Endothelial cell of umbilical vein (primary cell): ENCODE measurements at regions not wholly inside any gene's neighbourhood (a gene's known extent, or its start where the extent isn't known, plus 50 kb on each side); places are given as distances from the start of the nearest gene placed in this dataset.

Source experiments
- BruUV-seq: library from RNA; stranded (reverse); fragments of 400-500 nt; replicated peaks from 2 replicates; lab custom pipeline; 2021; lab: Mats Ljungman, UMichigan
- CTCF ChIA-PET: fragments of 300-600, 350-600 bp; sonication (Branson Sonifier 250); formaldehyde crosslinking; loops from one replicate; lab custom pipeline; 2021; ENCODE audit warnings: antibody characterized with exemption, inconsistent platforms; lab: Charles Lee
- POLR2A ChIA-PET: fragments of 300-600, 350-600 bp; sonication (Branson Sonifier 250); formaldehyde crosslinking; loops from one replicate; lab custom pipeline; 2021; ENCODE audit warnings: antibody characterized with exemption, inconsistent platforms; lab: Charles Lee
- DNase-seq: peaks from one replicate; pipeline ENCODE4 v3.0.0-alpha.2; 2011; ENCODE audit warnings: low read depth, low spot score
- FAIRE-seq: peaks from 2 replicates; lab custom pipeline; 2011; peaks lifted over from hg19 to GRCh38; lab: Jason Lieb, UNC
- H2AFZ ChIP-seq: 2 replicates; pipeline ENCODE4 v1.6.0; 2012; ENCODE audit warnings: low read depth, low read length, control low read depth, inconsistent platforms
- H3K27ac ChIP-seq: 2 replicates; pipeline ENCODE4 v1.5.1; 2011; ENCODE audit warnings: low read depth, mild to moderate bottlenecking, control low read depth, low read length, moderate library complexity; ENCODE audit not compliant: insufficient read depth
- H3K27me3 ChIP-seq, 2 experiments: 2 replicates each; pipeline versions ENCODE4 v1.6.0 to v1.6.1; 2011; ENCODE audit warnings: low read length in 2 of 2, mixed read lengths in 1 of 2; ENCODE audit not compliant: control insufficient read depth in 2 of 2, insufficient read depth in 2 of 2
- H3K36me3 ChIP-seq, 2 experiments: 2 replicates in 1 of 2; 3 replicates in 1 of 2; pipeline ENCODE4 v1.5.1; 2011; ENCODE audit warnings: low read length in 2 of 2, mild to moderate bottlenecking in 1 of 2, moderate library complexity in 1 of 2; ENCODE audit not compliant: control insufficient read depth in 2 of 2, insufficient read depth in 2 of 2; ENCODE audit errors: extremely low read depth in 1 of 2
- H3K4me1 ChIP-seq: 3 replicates; pipeline ENCODE4 v1.5.1; 2011; ENCODE audit warnings: mild to moderate bottlenecking, low read length; ENCODE audit not compliant: control insufficient read depth, insufficient read depth; ENCODE audit errors: extremely low read depth
- H3K4me2 ChIP-seq: 2 replicates; pipeline ENCODE4 v1.6.1; 2011; ENCODE audit warnings: low read length, control low read depth, mixed read lengths; ENCODE audit not compliant: insufficient read depth
- H3K4me3 ChIP-seq, 3 experiments: fragments of 200-600 bp in 1 of 3; sonication (generic), shearing (Covaris generic) in 1 of 3; replicated peaks in 1 of 3; 2 replicates each; pipeline ENCODE4 v1.5.1; 2011 to 2016; ENCODE audit warnings: control low read depth in 3 of 3, low read length in 3 of 3, mild to moderate bottlenecking in 2 of 3, inconsistent platforms in 1 of 3, low read depth in 1 of 3, moderate library complexity in 1 of 3; ENCODE audit not compliant: insufficient read depth in 1 of 3
- H3K79me2 ChIP-seq: 2 replicates; pipeline ENCODE4 v1.6.0; 2012; ENCODE audit warnings: low read length, inconsistent platforms; ENCODE audit not compliant: control insufficient read depth, insufficient read depth
- H3K9ac ChIP-seq: replicated peaks from 2 replicates; pipeline ENCODE3; 2011; ENCODE audit warnings: low read length, control low read depth; ENCODE audit not compliant: insufficient read depth; ENCODE audit errors: extremely low read depth
- H3K9me1 ChIP-seq: replicated peaks from 3 replicates; pipeline ENCODE4 v1.6.0; 2011; ENCODE audit warnings: mild to moderate bottlenecking, low read length; ENCODE audit not compliant: control insufficient read depth, insufficient read depth; ENCODE audit errors: extremely low read depth
- H3K9me3 ChIP-seq: replicated peaks from 2 replicates; pipeline ENCODE4 v1.5.1; 2012; ENCODE audit warnings: low read length, inconsistent platforms; ENCODE audit not compliant: control insufficient read depth, insufficient read depth
- H4K20me1 ChIP-seq: replicated peaks from 2 replicates; pipeline ENCODE3; 2011; ENCODE audit warnings: mild to moderate bottlenecking, low read length; ENCODE audit not compliant: control insufficient read depth, insufficient read depth; ENCODE audit errors: extremely low read depth
- CTCF ChIP-seq, 2 donors: IDR thresholded peaks; 1 replicate in 1 of 2; 2 replicates in 1 of 2; pipeline ENCODE4 v1.5.1; 2011; ENCODE audit warnings: low read length in 2 of 2, mild to moderate bottlenecking in 2 of 2, moderate library complexity in 2 of 2, control low read depth in 1 of 2, inconsistent platforms in 1 of 2, low read depth in 1 of 2; ENCODE audit not compliant: insufficient read depth in 1 of 2; ENCODE audit errors: extremely low read depth in 1 of 2
- FOS ChIP-seq: IDR thresholded peaks from 2 replicates; pipeline ENCODE4 v1.6.1; 2011; ENCODE audit warnings: mild to moderate bottlenecking, low read length, moderate library complexity, borderline replicate concordance; ENCODE audit not compliant: insufficient read depth
- MAX ChIP-seq: IDR thresholded peaks from 2 replicates; pipeline ENCODE4 v1.6.1; 2011; ENCODE audit not compliant: insufficient read depth, insufficient read length
- MYC ChIP-seq: IDR thresholded peaks from one replicate; pipeline ENCODE4 v1.6.1; 2011; ENCODE audit warnings: mild to moderate bottlenecking, low read depth, low read length
- dilution Hi-C: fragments of 300-500 bp; cut with MboI; formaldehyde crosslinking; loops from one replicate; pipeline ENCODE4 v1.15.0; 2019; ENCODE audit warnings: low sequenced_read_pairs; ENCODE audit not compliant: extremely low pct_ligation_motif_present
- intact Hi-C: fragments of 100-400 bp; cut with micrococcal nuclease; formaldehyde crosslinking; loops from one replicate; pipeline ENCODE4 v1.10.0; 2022

GRCh38 chr16:31696968-31697743 lies 169.5 kb downstream of the AHSP start:
- no peak overlapping the region for H3K4me2 ChIP-seq
- ChIA-PET CTCF (interaction anchor here (0.8 to 1.1 kb wide), 2 partner anchors 238 to 245 kb away, joined by 3 read pairs; partner anchors contain the start of gene ARMC5), POLR2A (no interaction called here)
- H3K9me1 ChIP-seq = no peaks in the 10 kb centered on the region
- no peak overlapping the region for H3K4me3 ChIP-seq
- intact Hi-C loops (loop anchor here (2.0 to 10.0 kb wide), 3 partner anchors 238 to 712 kb away; partner anchors contain the start of genes ARMC5, HSD3B7 and ZNF843), dilution Hi-C loops (no loop called here)
- peaks cover 11% of the 10 kb centered on the region in 2 experiments for H3K27me3 ChIP-seq
- peak; percentile 46 for DNase-seq
- H2AFZ ChIP-seq = no peak overlapping the region
- no peak overlapping the region for H3K27ac ChIP-seq
- BruUV-seq = no TSS peak
- H4K20me1 ChIP-seq = no peaks in the 10 kb centered on the region
- H3K9ac ChIP-seq = no peak overlapping the region
- TF ChIP-seq CTCF (IDR thresholded peaks at IDR 0.05; ENCODE audit: extremely low read depth in 1 of 2, insufficient read depth in 1 of 2, low read depth in 1 of 2, low read length in 2 of 2) (peak; percentile 17 to 50), FOS (no peak)
- no peaks in the 10 kb centered on the region for H3K36me3 ChIP-seq
- H3K79me2 ChIP-seq = no peaks in the 10 kb centered on the region
- no peak for FAIRE-seq
- no peaks in the 10 kb centered on the region for H3K9me3 ChIP-seq
- H3K4me1 ChIP-seq = no peaks in the 10 kb centered on the region

- no peaks in the 10 kb centered on the region for H4K20me1 ChIP-seq
- H3K9me3 ChIP-seq = no peaks in the 10 kb centered on the region
- no TSS peak for BruUV-seq
- no peaks in the 10 kb centered on the region for H3K9me1 ChIP-seq
- no peak overlapping the region for H3K4me3 ChIP-seq
- dilution Hi-C loops = no loop called here
- H3K9ac ChIP-seq = no peak overlapping the region
- CTCF ChIA-PET = no interaction called here
- no peaks in the 10 kb centered on the region for H3K4me1 ChIP-seq
- POLR2A ChIA-PET = no interaction called here
- DNase-seq (no peak), FAIRE-seq (no peak)
- H3K36me3 ChIP-seq = no peaks in the 10 kb centered on the region
- H3K4me2 ChIP-seq = no peak overlapping the region
- no peaks in the 10 kb centered on the region for H3K79me2 ChIP-seq
- H2AFZ ChIP-seq = no peak overlapping the region
- H3K27me3 ChIP-seq = peaks cover 11% of the 10 kb centered on the region in 2 experiments
- intact Hi-C loops = loop anchor here (2.0 to 10.0 kb wide), 3 partner anchors 239 to 713 kb away; partner anchors contain the start of genes ARMC5, HSD3B7 and ZNF843
- H3K27ac ChIP-seq = no peak overlapping the region
- TF ChIP-seq MAX = no peak
- TF ChIP-seq MYC = no peak
Measured at GRCh38 chr16:31697744-31698125, 170.0 kb downstream of the AHSP start.
